C4-2B (cell line): ENCODE measurements at regions not wholly inside any gene's neighbourhood (a gene's known extent, or its start where the extent isn't known, plus 50 kb on each side); places are given as distances from the start of the nearest gene placed in this dataset.

Experiments used
- CTCF ChIP-seq: fragments of 450-650 bp; conservative IDR thresholded peaks from 2 replicates; pipeline ENCODE4 v1.5.1; 2017; ENCODE audit warnings: mild to moderate bottlenecking
- ZFX ChIP-seq: fragments of 450-650 bp; IDR thresholded peaks from 2 replicates; pipeline ENCODE4 v1.6.1; 2017

GRCh38 chrX:109872021-109872732 is 130.7 kb upstream of the TMEM164 start:
- TF ChIP-seq ZFX, result no peak
- TF ChIP-seq CTCF, result no peak
